Neuronal stem cell (in vitro differentiated cells): ENCODE measurements at regions not wholly inside any gene's neighbourhood (a gene's known extent, or its start where the extent isn't known, plus 50 kb on each side); places are given as distances from the start of the nearest gene placed in this dataset.

Source experiments
- DNase-seq: peaks from one replicate; pipeline ENCODE4 v3.0.0-alpha.2; 2013; ENCODE audit warnings: low spot score
- H2AFZ ChIP-seq: one replicate; pipeline ENCODE4 v1.6.1; 2013; ENCODE audit warnings: mild to moderate bottlenecking, low read length, inconsistent platforms
- H2AK5ac ChIP-seq: 2 replicates; pipeline ENCODE4 v1.6.1; 2013; ENCODE audit warnings: low read depth, mild to moderate bottlenecking, inconsistent platforms, low read length, moderate library complexity, mixed read lengths
- H2BK120ac ChIP-seq: 2 replicates; pipeline ENCODE4 v1.6.1; 2013; ENCODE audit warnings: low read depth, mild to moderate bottlenecking, inconsistent platforms, low read length, moderate library complexity, mixed read lengths
- H2BK12ac ChIP-seq: one replicate; pipeline ENCODE4 v1.6.1; 2013; ENCODE audit warnings: low read length, inconsistent platforms
- H2BK15ac ChIP-seq: 2 replicates; pipeline ENCODE4 v1.6.1; 2013; ENCODE audit warnings: mild to moderate bottlenecking, low read length, inconsistent platforms, mixed read lengths
- H2BK5ac ChIP-seq: one replicate; pipeline ENCODE4 v1.6.1; 2013; ENCODE audit warnings: inconsistent platforms, mild to moderate bottlenecking, low read length, moderate library complexity
- H3K14ac ChIP-seq: one replicate; pipeline ENCODE4 v1.6.1; 2013; ENCODE audit warnings: low read length, inconsistent platforms
- H3K18ac ChIP-seq: 2 replicates; pipeline ENCODE4 v1.6.1; 2013; ENCODE audit warnings: low read length, inconsistent platforms
- H3K23ac ChIP-seq: 2 replicates; pipeline ENCODE4 v1.6.1; 2013; ENCODE audit warnings: low read depth, mild to moderate bottlenecking, mixed read lengths, low read length, inconsistent platforms; ENCODE audit not compliant: poor library complexity
- H3K27ac ChIP-seq: replicated peaks from 3 replicates; pipeline ENCODE4 v1.5.1; 2013; ENCODE audit warnings: low read length, inconsistent platforms
- H3K27me3 ChIP-seq, 3 experiments: 2 replicates each; pipeline ENCODE4 v1.6.1; 2013; ENCODE audit warnings: low read length in 3 of 3, mild to moderate bottlenecking in 2 of 3, inconsistent platforms in 1 of 3, low read depth in 1 of 3, mixed read lengths in 1 of 3, moderate library complexity in 1 of 3; ENCODE audit not compliant: control insufficient read depth in 3 of 3, insufficient read depth in 3 of 3
- H3K36me3 ChIP-seq, 2 donors: replicated peaks in 1 of 2; 2 replicates each; pipeline ENCODE4 v1.6.1; 2013; ENCODE audit warnings: low read length in 2 of 2; ENCODE audit not compliant: control insufficient read depth in 2 of 2, insufficient read depth in 2 of 2
- H3K4ac ChIP-seq: 2 replicates; pipeline ENCODE4 v1.6.1; 2013; ENCODE audit warnings: inconsistent platforms, mild to moderate bottlenecking, low read length, moderate library complexity
- H3K4me1 ChIP-seq, 2 donors: 1 replicate in 1 of 2; 2 replicates in 1 of 2; pipeline ENCODE4 v1.6.1; 2013; ENCODE audit warnings: low read length in 2 of 2, low read depth in 1 of 2; ENCODE audit not compliant: control insufficient read depth in 2 of 2, insufficient read depth in 1 of 2
- H3K4me2 ChIP-seq: one replicate; pipeline ENCODE4 v1.6.1; 2013; ENCODE audit warnings: mild to moderate bottlenecking, low read length, inconsistent platforms; ENCODE audit not compliant: insufficient read depth, poor library complexity, severe bottlenecking
- H3K4me3 ChIP-seq, 2 donors: 2 replicates each; pipeline ENCODE4 v1.5.1; 2013; ENCODE audit warnings: low read length in 2 of 2, mild to moderate bottlenecking in 2 of 2, inconsistent platforms in 1 of 2, moderate library complexity in 1 of 2
- H3K79me1 ChIP-seq: one replicate; pipeline ENCODE4 v1.6.1; 2013; ENCODE audit warnings: low read depth, mild to moderate bottlenecking, inconsistent platforms, low read length, moderate library complexity
- H3K9ac ChIP-seq: one replicate; pipeline ENCODE4 v1.6.1; 2013; ENCODE audit warnings: mild to moderate bottlenecking, low read depth, low read length, inconsistent platforms; ENCODE audit not compliant: poor library complexity
- H3K9me3 ChIP-seq, 2 donors: replicated peaks in 1 of 2; 2 replicates each; pipeline versions ENCODE3 to v1.6.1; 2013; ENCODE audit warnings: low read length in 2 of 2, mild to moderate bottlenecking in 2 of 2, inconsistent platforms in 1 of 2, low read depth in 1 of 2, mixed read lengths in 1 of 2, moderate library complexity in 1 of 2; ENCODE audit not compliant: control insufficient read depth in 2 of 2, insufficient read depth in 1 of 2
- H4K8ac ChIP-seq: one replicate; pipeline ENCODE4 v1.6.1; 2013; ENCODE audit warnings: low read depth, mild to moderate bottlenecking, inconsistent platforms, low read length, moderate library complexity
- H4K91ac ChIP-seq: one replicate; pipeline ENCODE4 v1.6.1; 2013; ENCODE audit warnings: low read length, low read depth, mild to moderate bottlenecking, inconsistent platforms; ENCODE audit not compliant: poor library complexity
- WGBS, 2 donors: extraction: QIAGEN DNeasy Blood & Tissue Kit; methylation state at CpG; one replicate each; pipeline ENCODE4 v1.1.7; 2013; ENCODE audit warnings: missing lambda C conversion rate in 2 of 2, mixed read lengths in 1 of 2; ENCODE audit not compliant: insufficient read length in 2 of 2, insufficient replicate concordance in 1 of 2; ENCODE audit errors: extremely low coverage in 2 of 2; 5-methylcytosine and 5-hydroxymethylcytosine counted together

DNA sequence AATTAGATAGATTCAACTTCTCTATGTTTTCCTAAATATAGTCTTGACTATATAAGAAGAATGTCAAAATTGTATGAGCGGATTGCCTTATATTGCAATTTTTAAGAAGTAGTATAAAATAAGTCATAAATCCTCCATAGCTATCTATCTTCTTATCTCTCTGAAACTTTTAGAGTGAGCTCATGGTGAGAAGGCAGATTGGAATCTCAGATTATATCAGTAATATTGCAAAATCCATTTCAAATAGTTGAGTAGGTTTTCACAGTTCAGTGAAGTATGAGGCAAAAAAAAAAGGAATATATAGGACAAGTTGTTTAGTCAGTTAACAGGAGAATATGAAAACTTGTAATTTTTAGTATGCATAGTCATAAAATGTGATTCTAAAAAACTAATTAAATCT is 156.4 kb downstream of the FAM174A start:
- H3K27ac ChIP-seq = no peak overlapping the region
- DNase-seq = no peak
- H4K91ac ChIP-seq = no peak overlapping the region
- no peaks in the 10 kb centered on the region for H3K27me3 ChIP-seq
- no peaks in the 10 kb centered on the region for H3K79me1 ChIP-seq
- WGBS, 2 donors = no CpG with 5 or more reads among the region's 1 CpG
- no peak overlapping the region for H2BK12ac ChIP-seq
- H3K4me2 ChIP-seq = no peak overlapping the region
- no peak overlapping the region for H2BK15ac ChIP-seq
- H3K18ac ChIP-seq = no peak overlapping the region
- no peak overlapping the region for H2AFZ ChIP-seq
- H3K4me1 ChIP-seq = no peaks in the 10 kb centered on the region
- H4K8ac ChIP-seq = no peak overlapping the region
- H3K9ac ChIP-seq = no peak overlapping the region
- no peak overlapping the region for H3K23ac ChIP-seq
- H3K4ac ChIP-seq = no peak overlapping the region
- H3K14ac ChIP-seq = no peak overlapping the region
- H3K4me3 ChIP-seq = no peak overlapping the region
- no peak overlapping the region for H2BK5ac ChIP-seq
- no peaks in the 10 kb centered on the region for H3K36me3 ChIP-seq
- no peak overlapping the region for H2AK5ac ChIP-seq
- H2BK120ac ChIP-seq = no peak overlapping the region
- H3K9me3 ChIP-seq = no peaks in the 10 kb centered on the region

DNA sequence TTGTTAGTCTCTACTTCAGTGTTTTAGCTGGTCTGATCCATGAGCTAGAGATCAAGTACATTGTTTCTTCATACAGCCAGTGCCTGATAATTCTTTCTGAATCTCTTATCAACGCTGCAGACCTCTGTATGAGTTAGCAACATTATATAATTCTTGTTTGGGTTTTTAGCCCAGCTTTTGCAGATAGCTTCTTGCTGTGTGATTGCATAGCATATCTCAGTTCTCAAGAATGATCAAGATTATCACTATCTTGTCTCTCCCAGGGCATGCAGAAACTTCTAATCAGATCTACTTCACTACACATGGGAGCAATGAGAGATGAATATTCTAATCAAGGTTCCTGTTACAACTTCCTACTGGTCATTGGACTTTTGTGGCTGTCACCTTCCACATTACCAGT is 158.3 kb downstream of the FAM174A start:
- Histone ChIP-seq H2BK15ac (no peak overlapping the region), H3K4me3 (no peak overlapping the region), H3K4me2 (no peak overlapping the region), H4K8ac (no peak overlapping the region), H3K27me3 (no peaks in the 10 kb centered on the region), H3K27ac (no peak overlapping the region), H3K4me1 (no peaks in the 10 kb centered on the region), H2BK12ac (no peak overlapping the region), H4K91ac (no peak overlapping the region), H2BK120ac (no peak overlapping the region), H3K14ac (no peak overlapping the region), H2AK5ac (no peak overlapping the region), H3K18ac (no peak overlapping the region), H3K4ac (no peak overlapping the region), H3K79me1 (no peaks in the 10 kb centered on the region), H2BK5ac (no peak overlapping the region), H3K9me3 (no peaks in the 10 kb centered on the region), H2AFZ (no peak overlapping the region), H3K23ac (no peak overlapping the region), H3K9ac (no peak overlapping the region), H3K36me3 (no peaks in the 10 kb centered on the region)
- WGBS, 2 donors = no CpG with 5 or more reads among the region's 1 CpG
- no peak for DNase-seq

DNA sequence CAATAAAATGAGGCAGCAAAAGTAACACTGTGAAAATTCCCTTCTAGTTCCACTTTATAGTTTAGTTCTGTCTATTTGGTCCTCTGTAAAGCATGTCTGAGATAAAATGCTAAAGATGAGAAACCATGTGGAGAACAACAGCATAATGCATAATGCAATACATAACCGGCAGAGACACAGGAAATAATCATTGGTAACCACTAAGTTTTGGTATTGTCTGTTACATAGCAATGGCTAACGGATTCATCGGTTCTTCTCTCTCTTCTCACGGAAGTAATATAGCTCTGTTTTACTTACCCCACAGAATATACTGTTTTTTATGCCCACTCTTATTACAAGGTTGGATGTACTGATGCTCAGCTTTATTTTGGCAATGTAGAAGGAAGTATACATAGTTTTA is 158.9 kb downstream of the FAM174A start:
- DNase-seq = no peak
- Histone ChIP-seq H2BK5ac (no peak overlapping the region), H3K23ac (no peak overlapping the region), H2BK12ac (no peak overlapping the region), H3K27ac (no peak overlapping the region), H2AK5ac (no peak overlapping the region), H3K18ac (no peak overlapping the region), H3K4me2 (no peak overlapping the region), H3K4me1 (no peaks in the 10 kb centered on the region), H2BK15ac (no peak overlapping the region), H2BK120ac (no peak overlapping the region), H3K9me3 (no peaks in the 10 kb centered on the region), H3K27me3 (no peaks in the 10 kb centered on the region), H3K79me1 (no peaks in the 10 kb centered on the region), H3K4me3 (no peak overlapping the region), H3K14ac (no peak overlapping the region), H4K91ac (no peak overlapping the region), H3K4ac (no peak overlapping the region), H3K36me3 (no peaks in the 10 kb centered on the region), H3K9ac (no peak overlapping the region), H4K8ac (no peak overlapping the region), H2AFZ (no peak overlapping the region)
- no CpG with 5 or more reads among the region's 4 CpGs for WGBS, 2 donors

DNA sequence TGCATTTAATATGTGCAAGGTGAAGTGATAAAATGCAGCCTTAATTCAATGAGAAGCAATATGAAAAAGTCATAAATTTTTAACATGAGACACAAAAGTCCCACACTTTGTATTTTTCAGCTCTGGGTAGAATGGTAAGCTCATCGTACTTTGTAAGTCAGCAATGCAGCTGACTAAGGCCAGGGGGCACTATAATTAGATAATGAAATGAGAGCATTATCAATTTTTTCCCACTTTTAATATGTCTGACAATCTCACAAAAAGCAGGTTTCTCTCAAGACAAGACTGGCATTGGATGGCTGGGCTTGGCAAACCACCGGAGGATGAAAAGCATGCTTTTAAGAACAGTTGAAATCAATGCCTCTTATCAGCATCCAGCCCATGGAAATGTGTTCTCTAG is 162.8 kb downstream of the FAM174A start:
- no peak overlapping the region for H4K8ac ChIP-seq

More for the DNA sequence above, 162.8 kb downstream of the FAM174A start:
- H3K4me2 ChIP-seq = no peak overlapping the region
- no peak overlapping the region for H4K91ac ChIP-seq
- no peak overlapping the region for H3K4ac ChIP-seq
- no peak overlapping the region for H3K23ac ChIP-seq
- H3K27me3 ChIP-seq = no peaks in the 10 kb centered on the region
- H3K27ac ChIP-seq = no peak overlapping the region
- WGBS, 2 donors = no CpG with 5 or more reads among the region's 2 CpGs
- H2BK120ac ChIP-seq = no peak overlapping the region
- no peaks in the 10 kb centered on the region for H3K4me1 ChIP-seq
- H3K36me3 ChIP-seq = no peaks in the 10 kb centered on the region
- no peak overlapping the region for H2AK5ac ChIP-seq
- H3K18ac ChIP-seq = no peak overlapping the region
- no peak for DNase-seq
- H3K4me3 ChIP-seq = no peak overlapping the region
- no peaks in the 10 kb centered on the region for H3K79me1 ChIP-seq
- no peak overlapping the region for H2BK5ac ChIP-seq
- no peak overlapping the region for H2BK12ac ChIP-seq
- H2BK15ac ChIP-seq = no peak overlapping the region
- H2AFZ ChIP-seq = no peak overlapping the region
- H3K14ac ChIP-seq = no peak overlapping the region
- H3K9ac ChIP-seq = no peak overlapping the region
- no peaks in the 10 kb centered on the region for H3K9me3 ChIP-seq
